Duodenal mucosa (tissue), 2 donors: ENCODE measurements at regions not wholly inside any gene's neighbourhood (a gene's known extent, or its start where the extent isn't known, plus 50 kb on each side); places are given as distances from the start of the nearest gene placed in this dataset.

Source experiments
- H3K27ac ChIP-seq: one replicate; pipeline ENCODE4 v1.7.0; 2013; ENCODE audit warnings: low read depth, low read length
- H3K27me3 ChIP-seq, 2 donors: one replicate each; pipeline ENCODE4 v1.7.0; 2013; ENCODE audit warnings: low read length in 2 of 2, control low read depth in 1 of 2; ENCODE audit not compliant: insufficient read depth in 2 of 2, control insufficient read depth in 1 of 2
- H3K36me3 ChIP-seq, 2 donors: one replicate each; pipeline ENCODE4 v1.7.0; 2013; ENCODE audit warnings: low read length in 2 of 2, control low read depth in 1 of 2; ENCODE audit not compliant: insufficient read depth in 2 of 2, control insufficient read depth in 1 of 2
- H3K4me1 ChIP-seq, 2 donors: one replicate each; pipeline ENCODE4 v1.7.0; 2013; ENCODE audit warnings: low read length in 2 of 2, control low read depth in 1 of 2; ENCODE audit not compliant: insufficient read depth in 2 of 2, control insufficient read depth in 1 of 2
- H3K4me3 ChIP-seq, 2 donors: one replicate each; pipeline ENCODE4 v1.7.0; 2013; ENCODE audit warnings: low read length in 2 of 2, low read depth in 1 of 2
- H3K9ac ChIP-seq, 2 donors: one replicate each; pipeline ENCODE4 v1.7.0; 2013; ENCODE audit warnings: low read length in 2 of 2, low read depth in 1 of 2
- H3K9me3 ChIP-seq, 2 donors: one replicate each; pipeline ENCODE4 v1.7.0; 2013; ENCODE audit warnings: low read length in 2 of 2, control low read depth in 1 of 2; ENCODE audit not compliant: control insufficient read depth in 1 of 2

- H3K36me3 ChIP-seq: no peaks in the 10 kb centered on the region
- H3K4me1 ChIP-seq: no peaks in the 10 kb centered on the region
- no peak overlapping the region for H3K4me3 ChIP-seq
- no peaks in the 10 kb centered on the region for H3K9me3 ChIP-seq
- no peak overlapping the region for H3K27ac ChIP-seq
- no peaks in the 10 kb centered on the region for H3K27me3 ChIP-seq
- H3K9ac ChIP-seq: no peak overlapping the region
Observed at GRCh38 chr5:103333376-103333775, 74.8 kb downstream of the MACIR start.

GRCh38 chr5:103330875-103331274 is 72.3 kb downstream of the MACIR start:
- H3K27ac ChIP-seq: no peak overlapping the region
- no peaks in the 10 kb centered on the region for H3K9me3 ChIP-seq
- no peaks in the 10 kb centered on the region for H3K36me3 ChIP-seq
- H3K4me1 ChIP-seq: no peaks in the 10 kb centered on the region
- no peak overlapping the region for H3K4me3 ChIP-seq
- H3K9ac ChIP-seq: no peak overlapping the region
- H3K27me3 ChIP-seq: no peaks in the 10 kb centered on the region
